A673 (cell line): ENCODE measurements at regions not wholly inside any gene's neighbourhood (a gene's known extent, or its start where the extent isn't known, plus 50 kb on each side); places are given as distances from the start of the nearest gene placed in this dataset.

Source experiments
- BruUV-seq: library from RNA; stranded (reverse); fragments of 400-500 nt; replicated peaks from 2 replicates; lab custom pipeline; 2021; lab: Mats Ljungman, UMichigan
- CTCF ChIA-PET: fragments of 300-600 bp; sonication (Branson Sonifier 250); formaldehyde crosslinking; loops from one replicate; lab custom pipeline; 2022; ENCODE audit warnings: antibody characterized with exemption; lab: Charles Lee
- POLR2A ChIA-PET: fragments of 300-600 bp; sonication (Branson Sonifier 250); formaldehyde crosslinking; loops from one replicate; lab custom pipeline; 2022; ENCODE audit warnings: antibody characterized with exemption; ENCODE audit not compliant: low non-redundant PET; lab: Charles Lee
- DNase-seq: peaks from one replicate; pipeline ENCODE4 v3.0.0-alpha.2; 2015; ENCODE audit warnings: low spot score
- H3K27ac ChIP-seq: fragments of 200-600 bp; sonication (generic); 2 replicates; pipeline ENCODE4 v1.5.1; 2016; ENCODE audit warnings: mixed run types, low read depth, mild to moderate bottlenecking, mixed read lengths, antibody characterized with exemption, low read length; ENCODE audit not compliant: poor library complexity, severe bottlenecking
- H3K27me3 ChIP-seq: fragments of 200-600 bp; sonication (generic); replicated peaks from 2 replicates; pipeline ENCODE4 v1.6.1; 2017; ENCODE audit warnings: mixed run types, low read depth, mild to moderate bottlenecking, mixed read lengths, antibody characterized with exemption, low read length; ENCODE audit not compliant: insufficient read depth, poor library complexity
- H3K36me3 ChIP-seq: fragments of 200-600 bp; sonication (generic); 2 replicates; pipeline ENCODE4 v1.6.1; 2016; ENCODE audit warnings: mixed run types, mild to moderate bottlenecking, mixed read lengths, antibody characterized with exemption, low read length; ENCODE audit not compliant: insufficient read depth, poor library complexity, severe bottlenecking
- H3K4me1 ChIP-seq: fragments of 200-600 bp; sonication (generic); 2 replicates; pipeline ENCODE4 v1.6.1; 2017; ENCODE audit warnings: mixed run types, mild to moderate bottlenecking, mixed read lengths, antibody characterized with exemption, low read length; ENCODE audit not compliant: insufficient read depth, poor library complexity, severe bottlenecking
- H3K4me3 ChIP-seq: fragments of 200-600 bp; sonication (generic); 2 replicates; pipeline ENCODE4 v1.5.1; 2016; ENCODE audit warnings: low read depth, mixed run types, mild to moderate bottlenecking, mixed read lengths, low read length; ENCODE audit not compliant: poor library complexity, severe bottlenecking
- H3K9me3 ChIP-seq: fragments of 200-600 bp; sonication (generic); 2 replicates; pipeline ENCODE4 v1.6.1; 2016; ENCODE audit warnings: mixed run types, low read depth, mild to moderate bottlenecking, mixed read lengths, antibody characterized with exemption, low read length; ENCODE audit not compliant: poor library complexity, severe bottlenecking
- EZH2 ChIP-seq: fragments of 200-600 bp; sonication (generic); IDR thresholded peaks from 2 replicates; pipeline ENCODE4 v1.6.1; 2017; ENCODE audit warnings: borderline replicate concordance, low read depth, mild to moderate bottlenecking, mixed read lengths, antibody characterized with exemption, low read length; ENCODE audit not compliant: poor library complexity, severe bottlenecking
- intact Hi-C: fragments of 100-400 bp; cut with micrococcal nuclease; formaldehyde crosslinking; loops from one replicate; pipeline ENCODE4 v1.10.0; 2022; ENCODE audit not compliant: unreplicated experiment
- TF ChIP-seq, protein P1 (sequence below): fragments of 300-800, 200-600 bp; sonication (generic); conservative IDR thresholded peaks from 2 replicates; pipeline ENCODE4 v1.5.1; 2017; ENCODE audit warnings: low read depth, mild to moderate bottlenecking, antibody characterized with exemption, low read length, moderate library complexity, mixed read lengths

DNA sequence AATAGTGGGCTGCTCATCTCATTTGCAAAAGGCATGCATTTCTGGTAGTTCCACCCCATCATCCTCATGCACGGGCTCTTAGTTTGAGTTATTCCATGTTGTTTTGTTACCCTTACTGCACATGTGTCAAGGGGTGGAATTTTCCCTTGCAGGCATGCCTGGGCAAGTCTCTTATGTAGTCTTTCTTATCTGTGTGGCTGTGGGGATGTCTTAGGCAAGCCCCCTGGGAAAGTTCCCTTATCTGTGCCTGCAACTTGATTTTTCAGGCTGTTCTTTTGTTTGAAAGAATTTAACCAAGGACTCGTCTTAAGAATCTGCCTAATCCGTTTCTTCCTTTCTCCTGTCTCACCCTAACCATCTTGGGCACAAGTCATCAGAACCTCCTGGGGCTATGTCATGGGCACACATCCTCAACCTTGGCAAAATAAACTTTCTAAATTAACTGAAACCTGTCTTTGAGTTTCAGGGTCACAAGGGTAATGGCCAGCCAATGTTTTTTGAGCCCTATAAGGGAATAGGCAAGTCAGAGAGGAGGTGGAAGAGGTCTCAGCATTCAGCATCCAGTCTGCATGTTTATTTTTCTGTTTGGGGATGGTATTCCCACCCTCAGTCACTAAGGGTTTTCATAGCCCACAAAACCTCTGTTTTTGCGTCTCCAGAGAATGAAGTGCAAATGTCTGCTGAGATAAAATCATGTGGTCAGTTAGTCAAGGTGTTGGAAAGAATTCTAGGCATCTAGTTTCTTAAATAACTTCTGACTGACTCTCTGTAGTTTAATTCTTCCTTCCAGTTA, 579.7 kb downstream of the PLA2G4A start:
- CTCF ChIA-PET, result no interaction called here
- intact Hi-C loops, result no loop called here
- BruUV-seq, result no TSS peak

DNA sequence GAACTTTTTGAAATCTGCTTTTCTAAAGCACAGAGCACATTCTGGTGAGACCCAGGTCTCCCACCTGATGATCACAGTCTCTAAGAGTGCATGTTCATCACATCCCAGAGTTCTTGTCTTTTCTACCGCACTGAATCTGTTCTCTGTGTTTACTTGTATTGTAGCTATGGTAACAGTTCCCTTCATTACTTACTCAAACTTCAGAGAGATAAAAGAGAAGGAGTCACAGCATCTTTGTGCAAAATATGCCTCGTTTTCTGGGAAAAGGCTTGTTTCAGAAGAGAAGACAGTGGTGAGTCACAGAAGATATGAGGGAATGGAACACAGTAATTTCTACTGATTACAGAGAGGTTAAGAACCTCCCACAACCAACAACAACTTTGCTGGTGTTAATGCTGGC, 580.6 kb downstream of the PLA2G4A start:
- Histone ChIP-seq H3K9me3 (no peaks in the 10 kb centered on the region), H3K27ac (no peak overlapping the region), H3K27me3 (no peaks in the 10 kb centered on the region), H3K4me3 (no peak overlapping the region), H3K4me1 (no peaks in the 10 kb centered on the region), H3K36me3 (no peaks in the 10 kb centered on the region)
- no peak for DNase-seq
- CTCF ChIA-PET, result no interaction called here
- TF ChIP-seq EZH2, result no peak
- TF ChIP-seq, protein P1, sequence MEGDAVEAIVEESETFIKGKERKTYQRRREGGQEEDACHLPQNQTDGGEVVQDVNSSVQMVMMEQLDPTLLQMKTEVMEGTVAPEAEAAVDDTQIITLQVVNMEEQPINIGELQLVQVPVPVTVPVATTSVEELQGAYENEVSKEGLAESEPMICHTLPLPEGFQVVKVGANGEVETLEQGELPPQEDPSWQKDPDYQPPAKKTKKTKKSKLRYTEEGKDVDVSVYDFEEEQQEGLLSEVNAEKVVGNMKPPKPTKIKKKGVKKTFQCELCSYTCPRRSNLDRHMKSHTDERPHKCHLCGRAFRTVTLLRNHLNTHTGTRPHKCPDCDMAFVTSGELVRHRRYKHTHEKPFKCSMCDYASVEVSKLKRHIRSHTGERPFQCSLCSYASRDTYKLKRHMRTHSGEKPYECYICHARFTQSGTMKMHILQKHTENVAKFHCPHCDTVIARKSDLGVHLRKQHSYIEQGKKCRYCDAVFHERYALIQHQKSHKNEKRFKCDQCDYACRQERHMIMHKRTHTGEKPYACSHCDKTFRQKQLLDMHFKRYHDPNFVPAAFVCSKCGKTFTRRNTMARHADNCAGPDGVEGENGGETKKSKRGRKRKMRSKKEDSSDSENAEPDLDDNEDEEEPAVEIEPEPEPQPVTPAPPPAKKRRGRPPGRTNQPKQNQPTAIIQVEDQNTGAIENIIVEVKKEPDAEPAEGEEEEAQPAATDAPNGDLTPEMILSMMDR, result no peak
- POLR2A ChIA-PET, result no interaction called here
- intact Hi-C loops, result no loop called here
- BruUV-seq, result no TSS peak

More for the DNA sequence above, 579.7 kb downstream of the PLA2G4A start:
- H3K27me3 ChIP-seq, result no peaks in the 10 kb centered on the region
- H3K36me3 ChIP-seq, result no peaks in the 10 kb centered on the region
- no peak overlapping the region for H3K4me3 ChIP-seq
- H3K4me1 ChIP-seq, result no peaks in the 10 kb centered on the region
- no peak overlapping the region for H3K27ac ChIP-seq
- H3K9me3 ChIP-seq, result no peaks in the 10 kb centered on the region
- POLR2A ChIA-PET, result no interaction called here
- TF ChIP-seq, protein P1, result no peak
- no peak for TF ChIP-seq EZH2
- DNase-seq, result peak; percentile 4

DNA sequence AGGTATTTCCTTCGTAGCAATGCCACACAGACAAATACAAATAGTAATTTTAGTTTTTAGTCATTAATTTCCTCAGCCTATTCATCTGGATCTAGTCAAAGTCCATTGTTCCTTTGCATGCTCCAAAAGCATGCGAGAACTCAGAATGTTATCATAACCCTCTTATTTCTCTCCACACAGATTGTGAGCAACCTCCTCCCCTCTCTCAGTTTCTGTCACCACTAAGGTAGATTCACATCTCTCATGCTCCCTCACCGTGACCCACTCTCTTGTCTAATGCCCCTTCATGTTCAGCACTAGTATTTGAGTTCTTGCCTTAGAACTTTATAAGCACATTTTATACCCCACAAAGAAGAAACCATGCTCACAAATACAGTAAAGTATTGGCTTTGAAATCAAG, 582.4 kb downstream of the PLA2G4A start:
- no peak for DNase-seq
- Histone ChIP-seq H3K9me3 (no peaks in the 10 kb centered on the region), H3K4me1 (no peaks in the 10 kb centered on the region), H3K4me3 (no peak overlapping the region), H3K27ac (no peak overlapping the region), H3K36me3 (no peaks in the 10 kb centered on the region), H3K27me3 (no peaks in the 10 kb centered on the region)
- CTCF ChIA-PET, result no interaction called here
- no TSS peak for BruUV-seq
- intact Hi-C loops, result no loop called here
- POLR2A ChIA-PET, result interaction anchor here (0.7 kb wide), 1 partner anchor 102 kb away, joined by 4 read pairs; no protein-coding TSS in a partner anchor
- TF ChIP-seq EZH2, result no peak
- TF ChIP-seq, protein P1, result no peak
